ENCODE measurements at regions not wholly inside any gene's neighbourhood (a gene's known extent, or its start where the extent isn't known, plus 50 kb on each side); places are given as distances from the start of the nearest gene placed in this dataset.
"Not testable (repeated sequence)": the region's sequence is repeated elsewhere in the genome, so short reads cannot be mapped to it uniquely, and the experiment has no call there.

GRCh38 chr2:216985658-216986141 is 125.8 kb upstream of the TNP1 start:
- no peak for TF ChIP-seq CTCF (IDR thresholded peaks at IDR 0.05; ENCODE audit: low read depth, low read length)
- H3K4me3 ChIP-seq (ENCODE audit: low read depth, low read length): no peak overlapping the region

GRCh38 chr2:216984937-216985336 is 125.1 kb upstream of the TNP1 start:
- no peak overlapping the region for H3K4me3 ChIP-seq (ENCODE audit: low read depth, low read length)
- no peak for TF ChIP-seq CTCF (IDR thresholded peaks at IDR 0.05; ENCODE audit: low read depth, low read length)

GRCh38 chr2:216981951-216982350 is 122.1 kb upstream of the TNP1 start:
- H3K4me3 ChIP-seq (ENCODE audit: low read depth, low read length): not testable (repeated sequence)

GRCh38 chr2:216980510-216980909 is 120.6 kb upstream of the TNP1 start:
- H3K4me3 ChIP-seq (ENCODE audit: low read depth, low read length): not testable (repeated sequence)

GRCh38 chr2:216974321-216975302 is 114.7 kb upstream of the TNP1 start:
- H3K4me3 ChIP-seq (ENCODE audit: low read depth, low read length): no peak overlapping the region
- no peak for TF ChIP-seq CTCF (IDR thresholded peaks at IDR 0.05; ENCODE audit: low read depth, low read length)

GRCh38 chr2:216971593-216971992 is 111.7 kb upstream of the TNP1 start:
- TF ChIP-seq CTCF (IDR thresholded peaks at IDR 0.05; ENCODE audit: low read depth, low read length): no peak
- no peak overlapping the region for H3K4me3 ChIP-seq (ENCODE audit: low read depth, low read length)

GRCh38 chr2:216970359-216970915 is 110.6 kb upstream of the TNP1 start:
- TF ChIP-seq CTCF (IDR thresholded peaks at IDR 0.05; ENCODE audit: low read depth, low read length): no peak

GRCh38 chr2:216967889-216968288 is 108.0 kb upstream of the TNP1 start:
- no peak for TF ChIP-seq CTCF (IDR thresholded peaks at IDR 0.05; ENCODE audit: low read depth, low read length)
- H3K4me3 ChIP-seq (ENCODE audit: low read depth, low read length): no peak overlapping the region

More at GRCh38 chr2:216970359-216970915, 110.6 kb upstream of the TNP1 start:
- no peak overlapping the region for H3K4me3 ChIP-seq (ENCODE audit: low read depth, low read length)

Measured in WI38 (cell line).